HL-60 (cell line): ENCODE measurements at regions not wholly inside any gene's neighbourhood (a gene's known extent, or its start where the extent isn't known, plus 50 kb on each side); places are given as distances from the start of the nearest gene placed in this dataset.

ENCODE experiments used
- DNase-seq, 2 experiments: peaks; one replicate each; pipeline ENCODE4 v3.0.0-alpha.2; 2010 to 2020; ENCODE audit warnings: low read depth in 1 of 2, low spot score in 1 of 2
- H3K27ac ChIP-seq: fragments of 250-450 bp; sonication (Bioruptor Pico); replicated peaks from 2 replicates; pipeline ENCODE4 v1.5.1; 2020; ENCODE audit warnings: mild to moderate bottlenecking, moderate library complexity
- H3K27me3 ChIP-seq: fragments of 250-450 bp; sonication (Bioruptor Pico); 2 replicates; pipeline ENCODE4 v1.5.1; 2021; ENCODE audit warnings: mild to moderate bottlenecking, moderate library complexity; ENCODE audit not compliant: insufficient read depth, poor library complexity, severe bottlenecking
- H3K4me3 ChIP-seq: replicated peaks from 2 replicates; pipeline ENCODE4 v1.5.1; 2011; ENCODE audit warnings: mild to moderate bottlenecking, control low read depth, low read length; ENCODE audit not compliant: insufficient read depth
- CTCF ChIP-seq: IDR thresholded peaks from one replicate; pipeline ENCODE4 v1.5.1; 2011; ENCODE audit warnings: low read length, control low read depth, inconsistent platforms; ENCODE audit not compliant: insufficient read depth
- GABPA ChIP-seq: IDR thresholded peaks from 2 replicates; pipeline ENCODE4 v1.6.1; 2012; ENCODE audit warnings: low read depth
- POLR2AphosphoS5 ChIP-seq: IDR thresholded peaks from 2 replicates; pipeline ENCODE4 v1.6.1; 2012; ENCODE audit warnings: low read depth
- REST ChIP-seq: IDR thresholded peaks from 2 replicates; pipeline ENCODE4 v1.6.1; 2012; ENCODE audit warnings: low read depth; ENCODE audit not compliant: insufficient replicate concordance
- SPI1 ChIP-seq: IDR thresholded peaks from 2 replicates; pipeline ENCODE4 v1.6.1; 2012; ENCODE audit warnings: low read depth, mild to moderate bottlenecking, borderline replicate concordance

- no peak for DNase-seq
- no peaks in the 10 kb centered on the region for H3K27me3 ChIP-seq
These were observed 102.0 kb upstream of the C1orf174 start for GRCh38 chr1:4002061-4002521.

GRCh38 chr1:4002741-4003140 is 102.7 kb upstream of the C1orf174 start:
- no peak for TF ChIP-seq POLR2AphosphoS5
- no peak for TF ChIP-seq SPI1
- no peak for TF ChIP-seq REST
- TF ChIP-seq GABPA = no peak
- no peak for TF ChIP-seq CTCF
- Histone ChIP-seq H3K4me3 (no peak overlapping the region), H3K27ac (no peak overlapping the region), H3K27me3 (no peaks in the 10 kb centered on the region)
- no peak for DNase-seq

More at GRCh38 chr1:4002061-4002521, 102.0 kb upstream of the C1orf174 start:
- TF ChIP-seq SPI1 = no peak
- H3K4me3 ChIP-seq = no peak overlapping the region
- no peak overlapping the region for H3K27ac ChIP-seq

GRCh38 chr1:4003846-4004505 is 103.9 kb upstream of the C1orf174 start:
- no peak for DNase-seq
- H3K27ac ChIP-seq = no peak overlapping the region
- no peaks in the 10 kb centered on the region for H3K27me3 ChIP-seq
- no peak overlapping the region for H3K4me3 ChIP-seq
- TF ChIP-seq SPI1 (no peak), GABPA (no peak), POLR2AphosphoS5 (no peak), CTCF (no peak), REST (no peak)

- DNase-seq = no peak
- H3K27me3 ChIP-seq = no peaks in the 10 kb centered on the region
- no peak for TF ChIP-seq REST
- TF ChIP-seq GABPA = no peak
- H3K4me3 ChIP-seq = no peak overlapping the region
- no peak overlapping the region for H3K27ac ChIP-seq
These were observed 104.8 kb upstream of the C1orf174 start for GRCh38 chr1:4004635-4005430.
